CD4-positive, alpha-beta T cell treated with Interleukin-17A for 1 hour (primary cell): ENCODE measurements at regions not wholly inside any gene's neighbourhood (a gene's known extent, or its start where the extent isn't known, plus 50 kb on each side); places are given as distances from the start of the nearest gene placed in this dataset.

ENCODE experiments used
- DNase-seq: peaks from one replicate; pipeline ENCODE4 v3.0.0-alpha.2; 2020

GRCh38 chr9:108674766-108675530, 180.8 kb downstream of the ACTL7B start:
- no peak for DNase-seq

GRCh38 chr9:108673386-108673785, 182.4 kb downstream of the ACTL7B start:
- DNase-seq: no peak

- no peak for DNase-seq
Measured at GRCh38 chr9:108672475-108673190, 183.2 kb downstream of the ACTL7B start.

- no peak for DNase-seq
Measured at GRCh38 chr9:108671794-108672193, 184.0 kb downstream of the ACTL7B start.

GRCh38 chr9:108671176-108671575, 184.6 kb downstream of the ACTL7B start:
- DNase-seq: no peak

GRCh38 chr9:108668938-108669335, 186.8 kb downstream of the ACTL7B start:
- DNase-seq: no peak

- no peak for DNase-seq
Measured at GRCh38 chr9:108668191-108668937, 187.4 kb downstream of the ACTL7B start.

- DNase-seq: no peak
Measured at GRCh38 chr9:108666240-108666784, 189.5 kb downstream of the ACTL7B start.

GRCh38 chr9:108665521-108666239, 190.1 kb downstream of the ACTL7B start:
- DNase-seq: no peak

- no peak for DNase-seq
Measured at GRCh38 chr9:108664309-108665255, 191.2 kb downstream of the ACTL7B start.

- no peak for DNase-seq
Measured at GRCh38 chr9:108663422-108663821, 192.4 kb downstream of the ACTL7B start.

- no peak for DNase-seq
Measured at GRCh38 chr9:108662956-108663355, 192.8 kb downstream of the ACTL7B start.

- no peak for DNase-seq
Measured at GRCh38 chr9:108662091-108662875, 193.5 kb downstream of the ACTL7B start.

- DNase-seq: no peak
Measured at GRCh38 chr9:108656566-108656965, 199.2 kb downstream of the ACTL7B start.

GRCh38 chr9:108655818-108656217, 200.0 kb downstream of the ACTL7B start:
- no peak for DNase-seq

GRCh38 chr9:108654566-108654965, 201.2 kb downstream of the ACTL7B start:
- DNase-seq: no peak

GRCh38 chr9:108652851-108653250, 202.9 kb downstream of the ACTL7B start:
- DNase-seq: no peak

- no peak for DNase-seq
Measured at GRCh38 chr9:108650826-108651225, 205.0 kb downstream of the ACTL7B start.

- no peak for DNase-seq
Measured at GRCh38 chr9:108645520-108645919, 210.3 kb downstream of the ACTL7B start.

- no peak for DNase-seq
Measured at GRCh38 chr9:108643731-108644510, 211.9 kb downstream of the ACTL7B start.
